ENCODE measurements at regions not wholly inside any gene's neighbourhood (a gene's known extent, or its start where the extent isn't known, plus 50 kb on each side); places are given as distances from the start of the nearest gene placed in this dataset.

DNA sequence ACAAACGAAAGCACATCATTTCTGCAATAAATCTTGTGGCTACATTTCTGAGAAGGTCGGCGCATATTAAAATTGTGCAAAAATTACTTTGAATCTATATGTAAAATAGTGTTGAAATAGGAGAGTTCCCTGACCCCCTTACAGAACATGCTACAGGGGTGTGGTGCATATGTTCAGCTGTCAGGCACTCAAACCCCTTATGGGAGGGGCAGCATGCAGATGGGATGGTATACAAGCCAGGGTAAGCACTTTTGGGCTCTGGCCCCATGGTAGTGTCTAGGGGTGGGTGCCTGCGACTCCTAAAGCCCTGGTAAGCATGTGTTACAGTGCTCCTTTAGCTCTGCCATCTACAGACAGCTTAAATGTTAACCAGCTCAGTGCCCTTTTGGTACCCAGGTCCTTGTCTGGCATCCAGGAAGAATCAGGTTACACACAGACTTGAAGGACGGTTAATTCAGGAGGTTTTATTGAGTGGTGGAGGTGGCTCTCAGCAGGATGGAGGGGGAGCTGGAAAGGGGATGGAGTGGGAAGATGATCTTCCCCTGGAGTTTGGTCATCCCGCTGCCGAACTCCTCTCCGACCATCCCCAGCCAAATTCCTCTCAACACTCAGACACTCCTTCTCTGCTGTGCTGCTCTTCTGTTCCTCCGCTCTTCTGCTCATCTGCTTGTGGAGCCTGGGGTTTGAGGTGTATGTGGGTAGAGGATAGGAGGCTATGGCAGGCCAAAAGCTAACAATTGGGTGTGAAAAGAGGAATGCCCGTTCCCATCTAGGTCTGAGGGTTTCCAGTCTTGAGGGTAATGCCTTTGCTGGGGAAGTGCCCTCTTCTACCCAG is 84.6 kb upstream of the RASEF start:
- no CpG with 5 or more reads among the region's 10 CpGs for WGBS (ENCODE audit: insufficient coverage)
- Histone ChIP-seq H3K4me1 (ENCODE audit: control insufficient read depth in 1 of 2, insufficient read depth in 2 of 2, low read length in 2 of 2) (no peaks in the 10 kb centered on the region), H3K4me3 (replicated peaks in 1 of 3; ENCODE audit: low read depth in 2 of 3, low read length in 3 of 3) (no peak overlapping the region), H3K36me3 (replicated peaks in 1 of 2; ENCODE audit: control insufficient read depth in 1 of 2, insufficient read depth in 2 of 2, low read length in 2 of 2) (no peaks in the 10 kb centered on the region), H4K20me1 (ENCODE audit: insufficient read depth, low read length) (no peaks in the 10 kb centered on the region), H3K9me3 (replicated peaks in 1 of 2; ENCODE audit: control insufficient read depth in 1 of 2, insufficient read depth in 1 of 2, low read length in 2 of 2) (peaks cover 0 to 5% of the 10 kb centered on the region in 2 donors), H3K9ac (ENCODE audit: insufficient read depth, low read length, poor library complexity, severe bottlenecking) (no peak overlapping the region), H3K27me3 (ENCODE audit: control insufficient read depth in 2 of 2, insufficient read depth in 2 of 2, low read length in 2 of 2) (no peaks in the 10 kb centered on the region), H2AFZ (ENCODE audit: insufficient read depth, low read depth, low read length, poor library complexity, severe bottlenecking) (no peak overlapping the region), H3K79me2 (ENCODE audit: insufficient read depth, low read length) (no peaks in the 10 kb centered on the region), H3K4me2 (replicated peaks; ENCODE audit: extremely low read depth, low read length, poor library complexity, severe bottlenecking) (no peak overlapping the region), H3K27ac (ENCODE audit: low read depth in 1 of 2, low read length in 2 of 2) (no peak overlapping the region)
- Mint-ChIP-seq H3K4me1 (no peaks in the 10 kb centered on the region), H3K27me3 (ENCODE audit: low read depth in 3 of 3) (peaks cover 0 to 2% (median 2%) of the 10 kb centered on the region in 3 donors), H3K27ac (no peak overlapping the region), H3K9me3 (peaks cover 6 to 21% (median 6%) of the 10 kb centered on the region in 7 donors), H3K36me3 (no peaks in the 10 kb centered on the region), H3K4me3 (no peak overlapping the region)
- TF ChIP-seq, protein P1, sequence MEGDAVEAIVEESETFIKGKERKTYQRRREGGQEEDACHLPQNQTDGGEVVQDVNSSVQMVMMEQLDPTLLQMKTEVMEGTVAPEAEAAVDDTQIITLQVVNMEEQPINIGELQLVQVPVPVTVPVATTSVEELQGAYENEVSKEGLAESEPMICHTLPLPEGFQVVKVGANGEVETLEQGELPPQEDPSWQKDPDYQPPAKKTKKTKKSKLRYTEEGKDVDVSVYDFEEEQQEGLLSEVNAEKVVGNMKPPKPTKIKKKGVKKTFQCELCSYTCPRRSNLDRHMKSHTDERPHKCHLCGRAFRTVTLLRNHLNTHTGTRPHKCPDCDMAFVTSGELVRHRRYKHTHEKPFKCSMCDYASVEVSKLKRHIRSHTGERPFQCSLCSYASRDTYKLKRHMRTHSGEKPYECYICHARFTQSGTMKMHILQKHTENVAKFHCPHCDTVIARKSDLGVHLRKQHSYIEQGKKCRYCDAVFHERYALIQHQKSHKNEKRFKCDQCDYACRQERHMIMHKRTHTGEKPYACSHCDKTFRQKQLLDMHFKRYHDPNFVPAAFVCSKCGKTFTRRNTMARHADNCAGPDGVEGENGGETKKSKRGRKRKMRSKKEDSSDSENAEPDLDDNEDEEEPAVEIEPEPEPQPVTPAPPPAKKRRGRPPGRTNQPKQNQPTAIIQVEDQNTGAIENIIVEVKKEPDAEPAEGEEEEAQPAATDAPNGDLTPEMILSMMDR (IDR thresholded peaks at IDR 0.05) = no peak
- intact Hi-C loops (cut with micrococcal nuclease) = no loop called here
- DNase-seq = no peak

DNA sequence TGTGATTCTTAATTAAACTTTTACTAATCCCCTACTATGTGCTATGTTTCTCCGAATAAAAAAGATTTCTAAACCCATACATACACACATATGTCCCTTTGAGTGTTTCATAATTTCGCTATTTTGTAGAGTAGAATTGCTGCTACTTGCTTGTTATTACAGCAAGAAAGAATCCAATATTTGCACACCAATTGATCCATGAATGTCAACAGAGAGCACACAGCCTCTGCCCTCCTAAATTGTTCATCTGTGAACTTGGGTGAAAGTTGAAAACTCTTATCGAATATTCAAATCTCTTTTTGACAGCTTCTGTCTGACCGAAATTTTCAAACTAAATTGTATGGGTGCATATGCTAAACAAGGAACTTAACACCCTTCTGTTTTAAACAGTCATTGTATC is 83.4 kb upstream of the RASEF start:
- H3K36me3 ChIP-seq (replicated peaks in 1 of 2; ENCODE audit: control insufficient read depth in 1 of 2, insufficient read depth in 2 of 2, low read length in 2 of 2) = no peaks in the 10 kb centered on the region
- WGBS (ENCODE audit: insufficient coverage) = no CpG with 5 or more reads among the region's 4 CpGs
- no peak overlapping the region for H3K4me2 ChIP-seq (replicated peaks; ENCODE audit: extremely low read depth, low read length, poor library complexity, severe bottlenecking)
- Mint-ChIP-seq H3K27me3 (ENCODE audit: low read depth in 3 of 3) (peaks cover 1 to 4% (median 2%) of the 10 kb centered on the region in 3 donors), H3K9me3 (peaks cover 6 to 21% (median 6%) of the 10 kb centered on the region in 7 donors), H3K36me3 (no peaks in the 10 kb centered on the region), H3K4me3 (no peak overlapping the region), H3K27ac (no peak overlapping the region), H3K4me1 (no peaks in the 10 kb centered on the region)
- H3K79me2 ChIP-seq (ENCODE audit: insufficient read depth, low read length) = no peaks in the 10 kb centered on the region
- no peaks in the 10 kb centered on the region for H3K4me1 ChIP-seq (ENCODE audit: control insufficient read depth in 1 of 2, insufficient read depth in 2 of 2, low read length in 2 of 2)
- TF ChIP-seq, protein P1 (IDR thresholded peaks at IDR 0.05) = no peak
- intact Hi-C loops (cut with micrococcal nuclease) = no loop called here
- DNase-seq = no peak
- H3K9me3 ChIP-seq (replicated peaks in 1 of 2; ENCODE audit: control insufficient read depth in 1 of 2, insufficient read depth in 1 of 2, low read length in 2 of 2) = peaks cover 0 to 5% of the 10 kb centered on the region in 2 donors
- H3K4me3 ChIP-seq (replicated peaks in 1 of 3; ENCODE audit: low read depth in 2 of 3, low read length in 3 of 3) = no peak overlapping the region
- H3K9ac ChIP-seq (ENCODE audit: insufficient read depth, low read length, poor library complexity, severe bottlenecking) = no peak overlapping the region
- H4K20me1 ChIP-seq (ENCODE audit: insufficient read depth, low read length) = no peaks in the 10 kb centered on the region
- no peaks in the 10 kb centered on the region for H3K27me3 ChIP-seq (ENCODE audit: control insufficient read depth in 2 of 2, insufficient read depth in 2 of 2, low read length in 2 of 2)
- no peak overlapping the region for H2AFZ ChIP-seq (ENCODE audit: insufficient read depth, low read depth, low read length, poor library complexity, severe bottlenecking)
- H3K27ac ChIP-seq (ENCODE audit: low read depth in 1 of 2, low read length in 2 of 2) = no peak overlapping the region

All from CD14-positive monocyte (primary cell).